GM19240 (cell line): ENCODE measurements at regions not wholly inside any gene's neighbourhood (a gene's known extent, or its start where the extent isn't known, plus 50 kb on each side); places are given as distances from the start of the nearest gene placed in this dataset.
"Not testable (repeated sequence)": the region's sequence is repeated elsewhere in the genome, so short reads cannot be mapped to it uniquely, and the experiment has no call there.

ENCODE experiments used
- DNase-seq: peaks from one replicate; pipeline ENCODE4 v3.0.0; 2011; ENCODE audit warnings: low spot score; ENCODE audit not compliant: insufficient read length

- no peak for DNase-seq
Measured at GRCh38 chr11:115990004-115990447, 485.8 kb upstream of the CADM1 start.

GRCh38 chr11:115985896-115986295 is 481.7 kb upstream of the CADM1 start:
- DNase-seq: no peak

- DNase-seq: no peak
Measured at GRCh38 chr11:115984228-115984627, 480.0 kb upstream of the CADM1 start.

- DNase-seq: no peak
Measured at GRCh38 chr11:115982666-115983065, 478.5 kb upstream of the CADM1 start.

GRCh38 chr11:115981814-115982471 is 477.7 kb upstream of the CADM1 start:
- DNase-seq: no peak

GRCh38 chr11:115981104-115981481 is 476.9 kb upstream of the CADM1 start:
- DNase-seq: no peak

- DNase-seq: no peak
Measured at GRCh38 chr11:115980337-115981103, 476.3 kb upstream of the CADM1 start.

GRCh38 chr11:115974703-115975102 is 470.5 kb upstream of the CADM1 start:
- DNase-seq: no peak

GRCh38 chr11:115967203-115967602 is 463.0 kb upstream of the CADM1 start:
- DNase-seq: not testable (repeated sequence)

GRCh38 chr11:115965767-115966504 is 461.7 kb upstream of the CADM1 start:
- no peak for DNase-seq

- no peak for DNase-seq
Measured at GRCh38 chr11:115964091-115964490, 459.9 kb upstream of the CADM1 start.

GRCh38 chr11:115963156-115963555 is 458.9 kb upstream of the CADM1 start:
- no peak for DNase-seq

- DNase-seq: no peak
Measured at GRCh38 chr11:115961159-115962003, 457.2 kb upstream of the CADM1 start.

GRCh38 chr11:115959081-115959486 is 454.9 kb upstream of the CADM1 start:
- no peak for DNase-seq

- no peak for DNase-seq
Measured at GRCh38 chr11:115958089-115959000, 454.1 kb upstream of the CADM1 start.

GRCh38 chr11:115955803-115956202 is 451.6 kb upstream of the CADM1 start:
- DNase-seq: no peak

- no peak for DNase-seq
Measured at GRCh38 chr11:115950660-115951059, 446.4 kb upstream of the CADM1 start.

GRCh38 chr11:115944596-115944995 is 440.4 kb upstream of the CADM1 start:
- no peak for DNase-seq

GRCh38 chr11:115942011-115942410 is 437.8 kb upstream of the CADM1 start:
- no peak for DNase-seq

GRCh38 chr11:115941481-115941993 is 437.3 kb upstream of the CADM1 start:
- DNase-seq: no peak
